ENCODE measurements at regions not wholly inside any gene's neighbourhood (a gene's known extent, or its start where the extent isn't known, plus 50 kb on each side); places are given as distances from the start of the nearest gene placed in this dataset.

DNA sequence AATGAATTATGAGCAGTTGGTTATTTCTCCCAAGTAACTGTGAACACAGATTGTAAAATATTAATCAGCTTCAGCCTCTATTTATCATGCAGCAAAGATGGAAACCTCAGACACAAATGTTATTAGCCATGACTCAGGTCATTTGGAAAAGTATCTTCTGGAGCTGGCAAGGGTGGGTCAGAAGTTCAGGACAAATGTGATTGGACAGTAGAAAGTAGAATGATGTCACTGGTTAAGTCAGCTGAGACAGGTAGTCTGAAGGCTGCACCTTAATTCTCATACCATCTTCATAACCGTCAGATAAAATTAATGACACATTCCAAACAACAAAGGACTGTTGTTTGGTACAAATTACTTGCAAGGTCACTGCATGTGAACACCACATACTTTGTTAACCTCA lies 140.2 kb downstream of the EMB start:
- no peak for TF ChIP-seq FOXK2 (IDR thresholded peaks at IDR 0.05)
- TF ChIP-seq ELF4 (IDR thresholded peaks at IDR 0.05), result no peak
- TF ChIP-seq SUZ12 (IDR thresholded peaks at IDR 0.05), result no peak
- no peak for TF ChIP-seq SP1 (IDR thresholded peaks at IDR 0.05)
- TF ChIP-seq FOXA1 (IDR thresholded peaks at IDR 0.05), result no peak
- no peak for TF ChIP-seq FOXM1 (IDR thresholded peaks at IDR 0.05; ENCODE audit: borderline replicate concordance)
- no peak for TF ChIP-seq L3MBTL2 (conservative IDR thresholded peaks at IDR 0.05)
- TF ChIP-seq NFRKB (IDR thresholded peaks at IDR 0.05), result no peak
- TF ChIP-seq, protein P1, sequence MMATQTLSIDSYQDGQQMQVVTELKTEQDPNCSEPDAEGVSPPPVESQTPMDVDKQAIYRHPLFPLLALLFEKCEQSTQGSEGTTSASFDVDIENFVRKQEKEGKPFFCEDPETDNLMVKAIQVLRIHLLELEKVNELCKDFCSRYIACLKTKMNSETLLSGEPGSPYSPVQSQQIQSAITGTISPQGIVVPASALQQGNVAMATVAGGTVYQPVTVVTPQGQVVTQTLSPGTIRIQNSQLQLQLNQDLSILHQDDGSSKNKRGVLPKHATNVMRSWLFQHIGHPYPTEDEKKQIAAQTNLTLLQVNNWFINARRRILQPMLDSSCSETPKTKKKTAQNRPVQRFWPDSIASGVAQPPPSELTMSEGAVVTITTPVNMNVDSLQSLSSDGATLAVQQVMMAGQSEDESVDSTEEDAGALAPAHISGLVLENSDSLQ (IDR thresholded peaks at IDR 0.05), result no peak
